ENCODE measurements at regions not wholly inside any gene's neighbourhood (a gene's known extent, or its start where the extent isn't known, plus 50 kb on each side); places are given as distances from the start of the nearest gene placed in this dataset.

- H3K27me3 ChIP-seq (ENCODE audit: control insufficient read depth in 5 of 5, insufficient read depth in 4 of 5, low read length in 5 of 5), result no peaks in the 10 kb centered on the region
- peaks cover 0 to 5% (median 0%) of the 10 kb centered on the region in 5 donors for H3K4me1 ChIP-seq (ENCODE audit: control insufficient read depth in 5 of 5, insufficient read depth in 5 of 5, low read length in 5 of 5)
- no peak overlapping the region for H3K9ac ChIP-seq (ENCODE audit: low read length in 5 of 5)
- no peak overlapping the region for H3K27ac ChIP-seq (ENCODE audit: low read depth, low read length)
- H3K9me3 ChIP-seq (ENCODE audit: control insufficient read depth in 5 of 5, low read length in 5 of 5), result no peaks in the 10 kb centered on the region
- H3K4me3 ChIP-seq (ENCODE audit: low read depth in 1 of 5, low read length in 5 of 5), result no peak overlapping the region
- H3K36me3 ChIP-seq (ENCODE audit: control insufficient read depth in 5 of 5, insufficient read depth in 5 of 5, low read length in 5 of 5), result no peaks in the 10 kb centered on the region
Measured at GRCh38 chr4:20302336-20302735, 50.6 kb downstream of the SLIT2 start.

GRCh38 chr4:20305976-20306375, 54.3 kb downstream of the SLIT2 start:
- no peak overlapping the region for H3K4me3 ChIP-seq (ENCODE audit: low read depth in 1 of 5, low read length in 5 of 5)
- H3K27me3 ChIP-seq (ENCODE audit: control insufficient read depth in 5 of 5, insufficient read depth in 4 of 5, low read length in 5 of 5), result no peaks in the 10 kb centered on the region
- H3K27ac ChIP-seq (ENCODE audit: low read depth, low read length), result no peak overlapping the region
- no peak overlapping the region for H3K9ac ChIP-seq (ENCODE audit: low read length in 5 of 5)
- H3K9me3 ChIP-seq (ENCODE audit: control insufficient read depth in 5 of 5, low read length in 5 of 5), result no peaks in the 10 kb centered on the region
- no peaks in the 10 kb centered on the region for H3K4me1 ChIP-seq (ENCODE audit: control insufficient read depth in 5 of 5, insufficient read depth in 5 of 5, low read length in 5 of 5)
- H3K36me3 ChIP-seq (ENCODE audit: control insufficient read depth in 5 of 5, insufficient read depth in 5 of 5, low read length in 5 of 5), result no peaks in the 10 kb centered on the region

DNA sequence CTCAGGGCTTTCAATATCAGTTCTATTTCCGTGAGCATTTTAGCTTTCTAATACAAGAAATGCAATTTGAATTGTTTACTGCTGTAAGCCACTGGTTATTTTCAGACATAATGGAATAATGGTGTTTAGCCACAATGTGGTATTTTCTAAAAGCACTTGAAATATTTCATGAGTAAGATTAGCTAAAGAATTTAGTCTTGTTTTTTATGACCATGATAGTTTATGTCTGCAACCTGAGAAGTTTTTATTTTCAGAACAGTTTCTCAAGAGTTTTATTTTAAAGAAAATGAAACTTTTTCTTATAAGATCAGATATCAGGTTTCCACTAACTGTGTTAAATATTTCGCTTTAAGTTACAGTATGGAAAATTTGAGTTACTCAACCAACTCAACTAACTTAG, 60.2 kb downstream of the SLIT2 start:
- Histone ChIP-seq H3K36me3 (ENCODE audit: control insufficient read depth in 5 of 5, insufficient read depth in 5 of 5, low read length in 5 of 5) (no peaks in the 10 kb centered on the region), H3K9ac (ENCODE audit: low read length in 5 of 5) (no peak overlapping the region), H3K27me3 (ENCODE audit: control insufficient read depth in 5 of 5, insufficient read depth in 4 of 5, low read length in 5 of 5) (no peaks in the 10 kb centered on the region), H3K9me3 (ENCODE audit: control insufficient read depth in 5 of 5, low read length in 5 of 5) (no peaks in the 10 kb centered on the region), H3K4me3 (ENCODE audit: low read depth in 1 of 5, low read length in 5 of 5) (no peak overlapping the region), H3K4me1 (ENCODE audit: control insufficient read depth in 5 of 5, insufficient read depth in 5 of 5, low read length in 5 of 5) (no peaks in the 10 kb centered on the region), H3K27ac (ENCODE audit: low read depth, low read length) (no peak overlapping the region)

DNA sequence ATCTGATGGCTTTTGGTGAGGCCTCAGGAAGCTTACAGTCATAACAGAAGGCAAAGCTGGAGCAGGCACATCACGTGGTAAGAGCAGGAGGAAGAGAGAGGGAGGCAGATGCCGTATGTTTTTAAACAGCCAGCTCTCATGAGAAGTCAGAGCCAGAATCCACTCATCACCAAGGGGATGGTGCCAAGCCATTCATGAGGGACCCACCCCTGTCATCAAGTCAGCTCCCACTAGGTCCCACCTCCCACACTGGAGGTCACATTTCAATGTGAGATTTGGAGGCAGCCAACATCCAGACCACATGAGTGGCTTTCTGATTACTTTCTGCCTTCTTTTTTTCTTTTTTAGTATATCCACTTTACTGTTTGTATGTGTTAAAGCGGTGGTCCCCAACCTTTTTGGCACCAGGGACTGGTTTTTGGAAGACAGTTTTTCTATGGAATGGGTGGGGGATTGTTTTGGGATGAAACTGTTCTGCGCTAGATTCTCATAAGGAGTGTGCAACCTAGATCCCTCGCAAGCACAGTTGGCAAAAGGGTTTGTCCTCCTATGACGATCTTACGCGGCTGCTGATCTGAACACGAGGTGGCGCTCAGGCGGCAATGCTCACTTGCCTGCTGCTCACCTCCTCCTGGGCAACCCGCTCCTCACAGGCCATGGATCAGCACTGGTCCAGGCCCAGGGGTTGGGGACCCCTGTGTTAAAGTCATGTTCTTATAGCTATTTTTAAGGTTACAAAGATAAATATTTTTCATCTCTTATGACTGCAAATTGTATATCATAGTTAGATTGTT, 61.7 kb downstream of the SLIT2 start:
- Histone ChIP-seq H3K9ac (ENCODE audit: low read length in 5 of 5) (no peak overlapping the region), H3K4me1 (ENCODE audit: control insufficient read depth in 5 of 5, insufficient read depth in 5 of 5, low read length in 5 of 5) (peaks cover 0 to 6% (median 0%) of the 10 kb centered on the region in 5 donors), H3K4me3 (ENCODE audit: low read depth in 1 of 5, low read length in 5 of 5) (no peak overlapping the region), H3K36me3 (ENCODE audit: control insufficient read depth in 5 of 5, insufficient read depth in 5 of 5, low read length in 5 of 5) (no peaks in the 10 kb centered on the region), H3K9me3 (ENCODE audit: control insufficient read depth in 5 of 5, low read length in 5 of 5) (no peaks in the 10 kb centered on the region), H3K27ac (ENCODE audit: low read depth, low read length) (no peak overlapping the region), H3K27me3 (ENCODE audit: control insufficient read depth in 5 of 5, insufficient read depth in 4 of 5, low read length in 5 of 5) (no peaks in the 10 kb centered on the region)

DNA sequence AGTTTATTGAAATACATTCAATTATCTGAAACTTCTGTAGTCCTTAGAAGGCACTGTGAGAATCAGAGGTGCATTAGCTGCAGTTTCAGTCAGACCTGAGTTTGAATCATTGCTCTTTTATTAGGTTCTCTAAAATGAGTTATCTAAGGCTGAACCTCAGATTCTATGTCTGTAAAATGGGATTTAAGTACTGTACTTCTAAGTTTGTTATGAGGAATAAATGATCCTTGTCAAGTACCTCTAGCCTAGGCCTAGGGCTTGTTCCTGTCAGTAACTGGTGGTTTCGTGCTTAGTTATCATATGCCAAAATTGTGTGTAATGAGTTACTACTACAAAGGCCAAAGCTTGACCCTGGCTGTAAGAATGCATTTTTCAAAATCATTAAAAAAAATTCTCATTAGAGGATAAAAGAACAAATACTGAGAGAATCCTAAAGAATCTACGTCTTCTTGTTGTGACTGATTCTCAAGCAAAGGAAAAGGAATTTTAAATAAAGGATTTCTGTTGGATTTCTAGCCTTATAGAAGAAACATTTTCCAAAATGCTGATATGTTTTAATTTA, 65.8 kb downstream of the SLIT2 start:
- no peak overlapping the region for H3K4me3 ChIP-seq (ENCODE audit: low read depth in 1 of 5, low read length in 5 of 5)
- peak overlapping the region in 1 of 5 donors; percentile 10 for H3K9ac ChIP-seq (ENCODE audit: low read length in 5 of 5)
- no peaks in the 10 kb centered on the region for H3K36me3 ChIP-seq (ENCODE audit: control insufficient read depth in 5 of 5, insufficient read depth in 5 of 5, low read length in 5 of 5)
- H3K27ac ChIP-seq (ENCODE audit: low read depth, low read length), result no peak overlapping the region
- no peaks in the 10 kb centered on the region for H3K9me3 ChIP-seq (ENCODE audit: control insufficient read depth in 5 of 5, low read length in 5 of 5)
- peaks cover 0 to 7% (median 0%) of the 10 kb centered on the region in 5 donors for H3K4me1 ChIP-seq (ENCODE audit: control insufficient read depth in 5 of 5, insufficient read depth in 5 of 5, low read length in 5 of 5)
- H3K27me3 ChIP-seq (ENCODE audit: control insufficient read depth in 5 of 5, insufficient read depth in 4 of 5, low read length in 5 of 5), result no peaks in the 10 kb centered on the region

GRCh38 chr4:20318001-20318908, 66.5 kb downstream of the SLIT2 start:
- H3K9ac ChIP-seq (ENCODE audit: low read length in 5 of 5), result no peak overlapping the region
- no peaks in the 10 kb centered on the region for H3K27me3 ChIP-seq (ENCODE audit: control insufficient read depth in 5 of 5, insufficient read depth in 4 of 5, low read length in 5 of 5)
- H3K4me1 ChIP-seq (ENCODE audit: control insufficient read depth in 5 of 5, insufficient read depth in 5 of 5, low read length in 5 of 5), result peaks cover 0 to 7% (median 0%) of the 10 kb centered on the region in 5 donors
- no peaks in the 10 kb centered on the region for H3K36me3 ChIP-seq (ENCODE audit: control insufficient read depth in 5 of 5, insufficient read depth in 5 of 5, low read length in 5 of 5)
- H3K4me3 ChIP-seq (ENCODE audit: low read depth in 1 of 5, low read length in 5 of 5), result no peak overlapping the region
- H3K27ac ChIP-seq (ENCODE audit: low read depth, low read length), result no peak overlapping the region
- H3K9me3 ChIP-seq (ENCODE audit: control insufficient read depth in 5 of 5, low read length in 5 of 5), result no peaks in the 10 kb centered on the region

DNA sequence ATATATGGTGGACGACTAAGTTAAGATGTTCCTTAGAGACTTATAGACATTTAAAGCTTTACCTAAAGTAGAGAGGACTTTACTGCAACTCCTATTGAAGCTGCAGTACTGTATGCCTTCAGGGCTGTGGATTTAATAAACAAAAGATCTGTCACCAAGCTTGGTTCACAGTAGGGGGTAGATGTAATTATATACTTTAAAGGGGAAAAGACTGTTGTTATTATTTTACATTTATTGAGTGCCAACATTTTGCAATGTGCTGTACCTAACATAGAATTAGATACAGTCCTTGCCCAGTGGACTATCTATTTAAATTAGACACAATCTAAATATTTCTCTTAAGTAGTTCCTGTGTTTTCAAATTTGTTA, 67.2 kb downstream of the SLIT2 start:
- Histone ChIP-seq H3K4me1 (ENCODE audit: control insufficient read depth in 5 of 5, insufficient read depth in 5 of 5, low read length in 5 of 5) (peaks cover 0 to 7% (median 0%) of the 10 kb centered on the region in 5 donors), H3K9ac (ENCODE audit: low read length in 5 of 5) (no peak overlapping the region), H3K36me3 (ENCODE audit: control insufficient read depth in 5 of 5, insufficient read depth in 5 of 5, low read length in 5 of 5) (no peaks in the 10 kb centered on the region), H3K27ac (ENCODE audit: low read depth, low read length) (no peak overlapping the region), H3K9me3 (ENCODE audit: control insufficient read depth in 5 of 5, low read length in 5 of 5) (no peaks in the 10 kb centered on the region), H3K27me3 (ENCODE audit: control insufficient read depth in 5 of 5, insufficient read depth in 4 of 5, low read length in 5 of 5) (no peaks in the 10 kb centered on the region), H3K4me3 (ENCODE audit: low read depth in 1 of 5, low read length in 5 of 5) (no peak overlapping the region)

DNA sequence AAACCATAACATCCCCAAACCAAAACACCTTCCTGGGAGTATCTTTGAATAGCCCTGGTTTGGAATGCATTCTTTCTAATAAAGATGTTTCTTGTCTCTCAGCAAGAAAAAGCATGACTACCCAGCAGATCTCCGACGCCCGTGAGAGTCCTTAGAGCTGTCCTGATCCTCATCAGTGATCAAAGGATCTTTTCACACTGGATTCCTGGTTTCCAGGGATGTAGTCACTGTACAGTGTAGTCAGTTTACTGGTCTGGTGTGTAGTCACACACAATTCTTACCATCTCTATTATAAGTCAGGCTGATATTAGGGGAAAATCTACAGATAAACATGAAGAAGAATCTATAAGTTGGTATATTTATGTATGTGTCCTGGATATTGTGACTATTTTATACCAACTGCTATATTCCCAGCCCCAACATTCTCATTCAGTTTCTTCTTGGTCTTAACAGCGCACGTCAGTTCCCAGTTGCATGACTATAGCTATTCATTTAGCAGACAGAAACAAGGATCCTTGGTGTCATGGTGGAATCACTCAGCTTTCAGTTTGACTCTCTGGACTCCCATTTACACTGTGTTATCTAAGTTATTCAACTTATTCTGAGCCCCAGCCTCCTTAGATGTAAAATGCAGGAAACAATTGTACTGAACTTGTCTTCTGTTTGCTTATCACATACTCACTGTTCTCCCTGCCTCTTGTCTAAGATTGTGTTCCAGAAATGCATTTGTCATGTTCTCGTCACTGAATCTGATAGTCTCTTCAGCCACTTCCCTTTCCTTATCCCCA, 68.3 kb downstream of the SLIT2 start:
- Histone ChIP-seq H3K27me3 (ENCODE audit: control insufficient read depth in 5 of 5, insufficient read depth in 4 of 5, low read length in 5 of 5) (no peaks in the 10 kb centered on the region), H3K4me1 (ENCODE audit: control insufficient read depth in 5 of 5, insufficient read depth in 5 of 5, low read length in 5 of 5) (peaks cover 0 to 7% (median 0%) of the 10 kb centered on the region in 5 donors), H3K9ac (ENCODE audit: low read length in 5 of 5) (no peak overlapping the region), H3K36me3 (ENCODE audit: control insufficient read depth in 5 of 5, insufficient read depth in 5 of 5, low read length in 5 of 5) (no peaks in the 10 kb centered on the region), H3K27ac (ENCODE audit: low read depth, low read length) (no peak overlapping the region), H3K4me3 (ENCODE audit: low read depth in 1 of 5, low read length in 5 of 5) (no peak overlapping the region), H3K9me3 (ENCODE audit: control insufficient read depth in 5 of 5, low read length in 5 of 5) (no peaks in the 10 kb centered on the region)

GRCh38 chr4:20323991-20324390, 72.3 kb downstream of the SLIT2 start:
- Histone ChIP-seq H3K9me3 (ENCODE audit: control insufficient read depth in 5 of 5, low read length in 5 of 5) (no peaks in the 10 kb centered on the region), H3K4me3 (ENCODE audit: low read depth in 1 of 5, low read length in 5 of 5) (no peak overlapping the region), H3K4me1 (ENCODE audit: control insufficient read depth in 5 of 5, insufficient read depth in 5 of 5, low read length in 5 of 5) (peaks cover 0 to 2% (median 0%) of the 10 kb centered on the region in 5 donors), H3K27ac (ENCODE audit: low read depth, low read length) (no peak overlapping the region), H3K9ac (ENCODE audit: low read length in 5 of 5) (no peak overlapping the region), H3K27me3 (ENCODE audit: control insufficient read depth in 5 of 5, insufficient read depth in 4 of 5, low read length in 5 of 5) (no peaks in the 10 kb centered on the region), H3K36me3 (ENCODE audit: control insufficient read depth in 5 of 5, insufficient read depth in 5 of 5, low read length in 5 of 5) (no peaks in the 10 kb centered on the region)

Data from subcutaneous abdominal adipose tissue (tissue), 5 donors.